ENCODE measurements at regions not wholly inside any gene's neighbourhood (a gene's known extent, or its start where the extent isn't known, plus 50 kb on each side); places are given as distances from the start of the nearest gene placed in this dataset.

GRCh38 chr5:79871364-79872120 lies 119.5 kb downstream of the MTX3 start:
- DNase-seq (ENCODE audit: low spot score in 2 of 2): no peak
- no peak for TF ChIP-seq POLR2A (IDR thresholded peaks at IDR 0.05)
- no peak for TF ChIP-seq CTCF (IDR thresholded peaks at IDR 0.05)
- TF ChIP-seq POLR2AphosphoS5 (IDR thresholded peaks at IDR 0.05): no peak
- Histone ChIP-seq H3K4me3 (no peak overlapping the region), H3K27ac (no peak overlapping the region), H3K27me3 (no peaks in the 10 kb centered on the region), H3K36me3 (no peaks in the 10 kb centered on the region), H3K9me3 (no peaks in the 10 kb centered on the region), H3K4me1 (no peaks in the 10 kb centered on the region)
- intact Hi-C loops (cut with DNase I; ENCODE audit: low total_unique reads): no loop called here

- intact Hi-C loops (cut with DNase I; ENCODE audit: low total_unique reads): no loop called here
- no peak for DNase-seq (ENCODE audit: low spot score in 2 of 2)
- Histone ChIP-seq H3K9me3 (no peaks in the 10 kb centered on the region), H3K4me1 (no peaks in the 10 kb centered on the region), H3K27me3 (no peaks in the 10 kb centered on the region), H3K36me3 (no peaks in the 10 kb centered on the region), H3K4me3 (no peak overlapping the region), H3K27ac (no peak overlapping the region)
- no peak for TF ChIP-seq POLR2AphosphoS5 (IDR thresholded peaks at IDR 0.05)
- no peak for TF ChIP-seq POLR2A (IDR thresholded peaks at IDR 0.05)
- no peak for TF ChIP-seq CTCF (IDR thresholded peaks at IDR 0.05)
These were observed 122.8 kb downstream of the MTX3 start for GRCh38 chr5:79868163-79868670.

- no peaks in the 10 kb centered on the region for H3K27me3 ChIP-seq
- H3K4me1 ChIP-seq: no peaks in the 10 kb centered on the region
- no peak for DNase-seq (ENCODE audit: low spot score in 2 of 2)
- H3K9me3 ChIP-seq: no peaks in the 10 kb centered on the region
- H3K4me3 ChIP-seq: no peak overlapping the region
- intact Hi-C loops (cut with DNase I; ENCODE audit: low total_unique reads): no loop called here
- TF ChIP-seq POLR2A (IDR thresholded peaks at IDR 0.05) (no peak), POLR2AphosphoS5 (IDR thresholded peaks at IDR 0.05) (no peak), CTCF (IDR thresholded peaks at IDR 0.05) (no peak)
- H3K36me3 ChIP-seq: no peaks in the 10 kb centered on the region
- no peak overlapping the region for H3K27ac ChIP-seq
These were observed 125.5 kb downstream of the MTX3 start for GRCh38 chr5:79865579-79865978.

GRCh38 chr5:79864364-79864763 lies 126.7 kb downstream of the MTX3 start:
- Histone ChIP-seq H3K27me3 (no peaks in the 10 kb centered on the region), H3K4me3 (no peak overlapping the region), H3K4me1 (no peaks in the 10 kb centered on the region), H3K36me3 (no peaks in the 10 kb centered on the region), H3K27ac (no peak overlapping the region), H3K9me3 (no peaks in the 10 kb centered on the region)
- no peak for TF ChIP-seq POLR2AphosphoS5 (IDR thresholded peaks at IDR 0.05)
- no peak for TF ChIP-seq CTCF (IDR thresholded peaks at IDR 0.05)
- no peak for TF ChIP-seq POLR2A (IDR thresholded peaks at IDR 0.05)
- intact Hi-C loops (cut with DNase I; ENCODE audit: low total_unique reads): no loop called here
- DNase-seq (ENCODE audit: low spot score in 2 of 2): no peak

GRCh38 chr5:79859588-79859987 lies 131.5 kb downstream of the MTX3 start:
- Histone ChIP-seq H3K9me3 (no peaks in the 10 kb centered on the region), H3K4me1 (no peaks in the 10 kb centered on the region), H3K36me3 (no peaks in the 10 kb centered on the region), H3K27ac (no peak overlapping the region), H3K27me3 (no peaks in the 10 kb centered on the region), H3K4me3 (no peak overlapping the region)
- TF ChIP-seq POLR2AphosphoS5 (IDR thresholded peaks at IDR 0.05) (no peak), CTCF (IDR thresholded peaks at IDR 0.05) (no peak), POLR2A (IDR thresholded peaks at IDR 0.05) (no peak)
- intact Hi-C loops (cut with DNase I; ENCODE audit: low total_unique reads): no loop called here
- no peak for DNase-seq (ENCODE audit: low spot score in 2 of 2)

Measured in breast epithelium (tissue), 4 donors.